Liver (tissue), 8 donors: ENCODE measurements at regions not wholly inside any gene's neighbourhood (a gene's known extent, or its start where the extent isn't known, plus 50 kb on each side); places are given as distances from the start of the nearest gene placed in this dataset.

ENCODE experiments used
- DNase-seq: peaks from one replicate; pipeline ENCODE4 v3.0.0-alpha.2; 2017; ENCODE audit warnings: low spot score
- H3K27ac ChIP-seq, 2 donors: one replicate each; pipeline ENCODE4 v1.7.0; 2013; ENCODE audit warnings: inconsistent platforms in 2 of 2, low read length in 2 of 2, control low read depth in 1 of 2, low read depth in 1 of 2, mild to moderate bottlenecking in 1 of 2
- H3K27me3 ChIP-seq, 4 donors: one replicate each; pipeline versions ENCODE4 v1.6.1 to v1.7.0; 2013; ENCODE audit warnings: low read length in 3 of 4, inconsistent platforms in 1 of 4, mild to moderate bottlenecking in 1 of 4, moderate library complexity in 1 of 4; ENCODE audit not compliant: control insufficient read depth in 4 of 4, insufficient read depth in 4 of 4
- H3K36me3 ChIP-seq, 4 donors: one replicate each; pipeline versions ENCODE4 v1.6.1 to v1.7.0; 2013; ENCODE audit warnings: low read length in 3 of 4, mild to moderate bottlenecking in 3 of 4, low read depth in 1 of 4, moderate library complexity in 1 of 4; ENCODE audit not compliant: control insufficient read depth in 4 of 4, insufficient read depth in 3 of 4
- H3K4me1 ChIP-seq, 4 donors: one replicate each; pipeline versions ENCODE4 v1.6.1 to v1.7.0; 2013; ENCODE audit warnings: low read length in 3 of 4, mild to moderate bottlenecking in 3 of 4, moderate library complexity in 1 of 4; ENCODE audit not compliant: control insufficient read depth in 4 of 4, insufficient read depth in 4 of 4
- H3K4me3 ChIP-seq, 3 donors: one replicate each; pipeline versions ENCODE4 v1.6.1 to v1.7.0; 2013; ENCODE audit warnings: low read length in 3 of 3, control low read depth in 1 of 3, low read depth in 1 of 3, mild to moderate bottlenecking in 1 of 3
- H3K9ac ChIP-seq, 2 donors: one replicate each; pipeline ENCODE4 v1.7.0; 2013; ENCODE audit warnings: low read length in 2 of 2, mild to moderate bottlenecking in 2 of 2, moderate library complexity in 2 of 2, control low read depth in 1 of 2, low read depth in 1 of 2
- H3K9me3 ChIP-seq, 4 donors: one replicate each; pipeline versions ENCODE4 v1.6.1 to v1.7.0; 2013; ENCODE audit warnings: low read length in 3 of 4; ENCODE audit not compliant: control insufficient read depth in 4 of 4
- FOXA1 ChIP-seq: IDR thresholded peaks from 2 replicates; pipeline ENCODE4 v1.6.1; 2016; ENCODE audit warnings: antibody characterized with exemption
- FOXA2 ChIP-seq: IDR thresholded peaks from 2 replicates; pipeline ENCODE4 v1.6.1; 2016; ENCODE audit warnings: antibody characterized with exemption
- GABPA ChIP-seq, 2 donors: IDR thresholded peaks in 1 of 2; conservative IDR thresholded peaks in 1 of 2; 2 replicates each; pipeline ENCODE4 v1.6.1; 2016; ENCODE audit warnings: antibody characterized with exemption in 2 of 2, mild to moderate bottlenecking in 1 of 2, moderate library complexity in 1 of 2
- HNF4A ChIP-seq, 2 donors: conservative IDR thresholded peaks; 2 replicates each; pipeline ENCODE4 v1.6.1; 2016; ENCODE audit warnings: antibody characterized with exemption in 2 of 2, mild to moderate bottlenecking in 2 of 2
- JUND ChIP-seq, 2 donors: IDR thresholded peaks; 2 replicates each; pipeline ENCODE4 v1.6.1; 2016; ENCODE audit warnings: antibody characterized with exemption in 2 of 2
- NR2F2 ChIP-seq: IDR thresholded peaks from 2 replicates; pipeline ENCODE4 v1.6.1; 2016; ENCODE audit warnings: antibody characterized with exemption
- RAD21 ChIP-seq, 2 donors: IDR thresholded peaks; 2 replicates each; pipeline ENCODE4 v1.6.1; 2016; ENCODE audit warnings: antibody characterized with exemption in 2 of 2, mild to moderate bottlenecking in 2 of 2
- RXRA ChIP-seq, 2 donors: IDR thresholded peaks; 2 replicates each; pipeline ENCODE4 v1.6.1; 2017 to 2018; ENCODE audit warnings: antibody characterized with exemption in 2 of 2, mild to moderate bottlenecking in 1 of 2
- SP1 ChIP-seq: IDR thresholded peaks from 2 replicates; pipeline ENCODE4 v1.6.1; 2018; ENCODE audit warnings: antibody characterized with exemption, mild to moderate bottlenecking
- TAF1 ChIP-seq: conservative IDR thresholded peaks from 2 replicates; pipeline ENCODE4 v1.6.1; 2016; ENCODE audit warnings: antibody characterized with exemption, mild to moderate bottlenecking
- YY1 ChIP-seq: IDR thresholded peaks from 2 replicates; pipeline ENCODE4 v1.6.1; 2016; ENCODE audit warnings: antibody characterized with exemption, mild to moderate bottlenecking
- WGBS: extraction: QIAGEN DNeasy Blood & Tissue Kit; methylation state at CpG from one replicate; pipeline ENCODE4 v1.1.7; 2013; 5-methylcytosine and 5-hydroxymethylcytosine counted together
- TF ChIP-seq, protein P1 (sequence below): IDR thresholded peaks from 2 replicates; pipeline ENCODE4 v1.6.1; 2016; ENCODE audit warnings: antibody characterized with exemption
- TF ChIP-seq, protein P2 (sequence below): fragments of 150-350 bp; IDR thresholded peaks from 2 replicates; pipeline ENCODE4 v1.5.1; 2017; ENCODE audit warnings: improper control_type of control experiment, low read depth, low read length; ENCODE audit not compliant: missing input control
- TF ChIP-seq, protein P3 (sequence below): IDR thresholded peaks from 2 replicates; pipeline ENCODE4 v1.6.1; 2016; ENCODE audit warnings: antibody characterized with exemption, mild to moderate bottlenecking
- TF ChIP-seq, protein P4 (sequence below): IDR thresholded peaks from 2 replicates; pipeline ENCODE4 v1.6.1; 2016; ENCODE audit warnings: antibody characterized with exemption
- TF ChIP-seq, protein P5 (sequence below): IDR thresholded peaks from 2 replicates; pipeline ENCODE4 v1.6.1; 2016; ENCODE audit warnings: antibody characterized with exemption
- donor health status: healthy.
- donor health status: healthy.
- donor health status: healthy.
- donor health status: healthy.
- donor health status: healthy.

DNA sequence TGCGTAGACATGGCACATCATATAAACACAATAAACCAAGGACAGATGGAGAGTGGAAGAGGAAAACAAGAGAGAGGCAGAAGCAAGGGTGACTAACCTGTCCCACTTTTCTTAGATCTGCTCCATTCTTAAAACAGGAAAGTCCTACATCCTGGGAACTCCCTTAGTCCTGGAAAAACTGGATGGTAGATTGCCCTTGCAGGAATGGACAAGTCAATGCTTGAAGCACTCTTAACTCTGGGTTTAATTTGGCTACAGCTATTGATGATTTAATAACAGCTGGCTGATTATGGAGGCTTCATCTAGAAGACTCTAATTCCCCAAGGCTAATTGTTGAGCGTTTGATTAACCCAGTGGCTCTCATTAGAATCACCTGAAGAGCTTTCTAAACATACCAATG, 258.8 kb downstream of the MIAT start:
- no peaks in the 10 kb centered on the region for H3K36me3 ChIP-seq
- H3K9me3 ChIP-seq = no peaks in the 10 kb centered on the region
- H3K4me1 ChIP-seq = no peaks in the 10 kb centered on the region
- H3K4me3 ChIP-seq = no peak overlapping the region
- WGBS = 81% methylated on average over 2 of the region's 2 CpGs
- H3K27ac ChIP-seq = no peak overlapping the region
- H3K27me3 ChIP-seq = peaks cover 0 to 18% (median 0%) of the 10 kb centered on the region in 4 donors
- TF ChIP-seq FOXA2 = no peak
- no peak for TF ChIP-seq RXRA (IDR thresholded peaks at IDR 0.05)
- no peak for TF ChIP-seq TAF1
- no peak for TF ChIP-seq GABPA (IDR thresholded peaks at IDR 0.05 in 1 of 2, conservative IDR thresholded peaks at IDR 0.05 in 1 of 2)
- TF ChIP-seq YY1 = no peak
- TF ChIP-seq, protein P1, sequence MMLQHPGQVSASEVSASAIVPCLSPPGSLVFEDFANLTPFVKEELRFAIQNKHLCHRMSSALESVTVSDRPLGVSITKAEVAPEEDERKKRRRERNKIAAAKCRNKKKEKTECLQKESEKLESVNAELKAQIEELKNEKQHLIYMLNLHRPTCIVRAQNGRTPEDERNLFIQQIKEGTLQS = no peak
- TF ChIP-seq, protein P2, sequence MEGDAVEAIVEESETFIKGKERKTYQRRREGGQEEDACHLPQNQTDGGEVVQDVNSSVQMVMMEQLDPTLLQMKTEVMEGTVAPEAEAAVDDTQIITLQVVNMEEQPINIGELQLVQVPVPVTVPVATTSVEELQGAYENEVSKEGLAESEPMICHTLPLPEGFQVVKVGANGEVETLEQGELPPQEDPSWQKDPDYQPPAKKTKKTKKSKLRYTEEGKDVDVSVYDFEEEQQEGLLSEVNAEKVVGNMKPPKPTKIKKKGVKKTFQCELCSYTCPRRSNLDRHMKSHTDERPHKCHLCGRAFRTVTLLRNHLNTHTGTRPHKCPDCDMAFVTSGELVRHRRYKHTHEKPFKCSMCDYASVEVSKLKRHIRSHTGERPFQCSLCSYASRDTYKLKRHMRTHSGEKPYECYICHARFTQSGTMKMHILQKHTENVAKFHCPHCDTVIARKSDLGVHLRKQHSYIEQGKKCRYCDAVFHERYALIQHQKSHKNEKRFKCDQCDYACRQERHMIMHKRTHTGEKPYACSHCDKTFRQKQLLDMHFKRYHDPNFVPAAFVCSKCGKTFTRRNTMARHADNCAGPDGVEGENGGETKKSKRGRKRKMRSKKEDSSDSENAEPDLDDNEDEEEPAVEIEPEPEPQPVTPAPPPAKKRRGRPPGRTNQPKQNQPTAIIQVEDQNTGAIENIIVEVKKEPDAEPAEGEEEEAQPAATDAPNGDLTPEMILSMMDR = no peak
- TF ChIP-seq, protein P3, sequence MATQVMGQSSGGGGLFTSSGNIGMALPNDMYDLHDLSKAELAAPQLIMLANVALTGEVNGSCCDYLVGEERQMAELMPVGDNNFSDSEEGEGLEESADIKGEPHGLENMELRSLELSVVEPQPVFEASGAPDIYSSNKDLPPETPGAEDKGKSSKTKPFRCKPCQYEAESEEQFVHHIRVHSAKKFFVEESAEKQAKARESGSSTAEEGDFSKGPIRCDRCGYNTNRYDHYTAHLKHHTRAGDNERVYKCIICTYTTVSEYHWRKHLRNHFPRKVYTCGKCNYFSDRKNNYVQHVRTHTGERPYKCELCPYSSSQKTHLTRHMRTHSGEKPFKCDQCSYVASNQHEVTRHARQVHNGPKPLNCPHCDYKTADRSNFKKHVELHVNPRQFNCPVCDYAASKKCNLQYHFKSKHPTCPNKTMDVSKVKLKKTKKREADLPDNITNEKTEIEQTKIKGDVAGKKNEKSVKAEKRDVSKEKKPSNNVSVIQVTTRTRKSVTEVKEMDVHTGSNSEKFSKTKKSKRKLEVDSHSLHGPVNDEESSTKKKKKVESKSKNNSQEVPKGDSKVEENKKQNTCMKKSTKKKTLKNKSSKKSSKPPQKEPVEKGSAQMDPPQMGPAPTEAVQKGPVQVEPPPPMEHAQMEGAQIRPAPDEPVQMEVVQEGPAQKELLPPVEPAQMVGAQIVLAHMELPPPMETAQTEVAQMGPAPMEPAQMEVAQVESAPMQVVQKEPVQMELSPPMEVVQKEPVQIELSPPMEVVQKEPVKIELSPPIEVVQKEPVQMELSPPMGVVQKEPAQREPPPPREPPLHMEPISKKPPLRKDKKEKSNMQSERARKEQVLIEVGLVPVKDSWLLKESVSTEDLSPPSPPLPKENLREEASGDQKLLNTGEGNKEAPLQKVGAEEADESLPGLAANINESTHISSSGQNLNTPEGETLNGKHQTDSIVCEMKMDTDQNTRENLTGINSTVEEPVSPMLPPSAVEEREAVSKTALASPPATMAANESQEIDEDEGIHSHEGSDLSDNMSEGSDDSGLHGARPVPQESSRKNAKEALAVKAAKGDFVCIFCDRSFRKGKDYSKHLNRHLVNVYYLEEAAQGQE = no peak
- DNase-seq = no peak
- no peak overlapping the region for H3K9ac ChIP-seq

DNA sequence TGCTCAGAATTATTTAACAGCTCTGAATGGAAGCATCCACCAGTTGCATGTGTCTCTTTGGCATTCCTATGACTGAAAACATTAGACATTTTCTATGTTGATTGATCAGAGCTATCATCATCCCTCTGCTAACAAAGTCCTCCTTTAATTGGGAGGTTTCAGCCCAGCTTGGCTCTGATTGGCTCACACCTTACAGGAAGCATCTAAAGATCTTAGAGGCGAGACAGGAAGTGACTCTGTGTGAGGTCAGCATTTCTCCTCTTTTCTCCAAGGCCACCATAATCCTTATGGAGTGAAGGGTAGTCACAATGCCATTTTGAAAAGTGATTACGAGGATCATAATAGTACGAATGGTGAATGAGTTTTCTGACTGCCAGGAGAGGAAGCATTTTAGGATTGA, 260.8 kb downstream of the MIAT start:
- no peak overlapping the region for H3K27ac ChIP-seq
- no peak for DNase-seq
- 64% methylated on average over 3 of the region's 3 CpGs for WGBS
- H3K9ac ChIP-seq = no peak overlapping the region
- no peaks in the 10 kb centered on the region for H3K9me3 ChIP-seq
- H3K27me3 ChIP-seq = peaks cover 0 to 16% (median 0%) of the 10 kb centered on the region in 4 donors
- no peaks in the 10 kb centered on the region for H3K4me1 ChIP-seq
- no peak overlapping the region for H3K4me3 ChIP-seq
- TF ChIP-seq GABPA (IDR thresholded peaks at IDR 0.05 in 1 of 2, conservative IDR thresholded peaks at IDR 0.05 in 1 of 2) = no peak
- no peak for TF ChIP-seq RAD21 (IDR thresholded peaks at IDR 0.05)
- TF ChIP-seq, protein P1 = no peak
- no peak for TF ChIP-seq FOXA1
- TF ChIP-seq, protein P4, sequence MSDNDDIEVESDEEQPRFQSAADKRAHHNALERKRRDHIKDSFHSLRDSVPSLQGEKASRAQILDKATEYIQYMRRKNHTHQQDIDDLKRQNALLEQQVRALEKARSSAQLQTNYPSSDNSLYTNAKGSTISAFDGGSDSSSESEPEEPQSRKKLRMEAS = no peak
- TF ChIP-seq, protein P5, sequence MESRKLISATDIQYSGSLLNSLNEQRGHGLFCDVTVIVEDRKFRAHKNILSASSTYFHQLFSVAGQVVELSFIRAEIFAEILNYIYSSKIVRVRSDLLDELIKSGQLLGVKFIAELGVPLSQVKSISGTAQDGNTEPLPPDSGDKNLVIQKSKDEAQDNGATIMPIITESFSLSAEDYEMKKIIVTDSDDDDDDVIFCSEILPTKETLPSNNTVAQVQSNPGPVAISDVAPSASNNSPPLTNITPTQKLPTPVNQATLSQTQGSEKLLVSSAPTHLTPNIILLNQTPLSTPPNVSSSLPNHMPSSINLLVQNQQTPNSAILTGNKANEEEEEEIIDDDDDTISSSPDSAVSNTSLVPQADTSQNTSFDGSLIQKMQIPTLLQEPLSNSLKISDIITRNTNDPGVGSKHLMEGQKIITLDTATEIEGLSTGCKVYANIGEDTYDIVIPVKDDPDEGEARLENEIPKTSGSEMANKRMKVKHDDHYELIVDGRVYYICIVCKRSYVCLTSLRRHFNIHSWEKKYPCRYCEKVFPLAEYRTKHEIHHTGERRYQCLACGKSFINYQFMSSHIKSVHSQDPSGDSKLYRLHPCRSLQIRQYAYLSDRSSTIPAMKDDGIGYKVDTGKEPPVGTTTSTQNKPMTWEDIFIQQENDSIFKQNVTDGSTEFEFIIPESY = no peak
- TF ChIP-seq FOXA2 = no peak
- TF ChIP-seq, protein P3 = no peak
- TF ChIP-seq HNF4A (conservative IDR thresholded peaks at IDR 0.05) = no peak
- TF ChIP-seq, protein P2 = no peak
- no peak for TF ChIP-seq JUND (IDR thresholded peaks at IDR 0.05)
- no peak for TF ChIP-seq RXRA (IDR thresholded peaks at IDR 0.05)
- no peak for TF ChIP-seq SP1
- TF ChIP-seq NR2F2 = no peak
- no peaks in the 10 kb centered on the region for H3K36me3 ChIP-seq
